ENCODE measurements at regions not wholly inside any gene's neighbourhood (a gene's known extent, or its start where the extent isn't known, plus 50 kb on each side); places are given as distances from the start of the nearest gene placed in this dataset.

DNA sequence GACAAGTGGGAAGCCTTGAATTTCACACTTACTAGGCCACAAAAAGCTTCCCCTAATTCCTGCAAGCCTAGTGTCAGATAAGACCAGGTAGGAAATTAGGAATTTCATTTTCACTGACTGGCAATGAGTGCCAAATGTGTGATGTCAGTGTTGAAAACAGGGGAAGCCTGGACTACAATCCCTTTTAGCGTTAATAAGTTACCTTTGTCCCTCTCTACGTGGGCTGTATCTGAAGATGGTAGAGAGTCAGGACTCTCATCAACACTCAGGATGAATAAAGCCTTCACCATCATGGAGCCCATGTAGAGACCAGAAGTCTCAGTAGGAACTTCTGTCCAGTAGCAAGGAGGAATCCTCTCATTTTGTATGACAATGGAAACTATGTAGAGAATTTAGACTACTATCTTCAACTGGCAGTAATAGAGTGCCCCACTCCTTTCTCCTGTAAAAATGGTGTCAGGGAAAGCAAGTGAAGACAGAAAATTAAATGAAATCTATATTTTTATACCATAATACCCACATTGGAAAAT, 324.1 kb upstream of the KLHL1 start:
- TF ChIP-seq, protein P1, sequence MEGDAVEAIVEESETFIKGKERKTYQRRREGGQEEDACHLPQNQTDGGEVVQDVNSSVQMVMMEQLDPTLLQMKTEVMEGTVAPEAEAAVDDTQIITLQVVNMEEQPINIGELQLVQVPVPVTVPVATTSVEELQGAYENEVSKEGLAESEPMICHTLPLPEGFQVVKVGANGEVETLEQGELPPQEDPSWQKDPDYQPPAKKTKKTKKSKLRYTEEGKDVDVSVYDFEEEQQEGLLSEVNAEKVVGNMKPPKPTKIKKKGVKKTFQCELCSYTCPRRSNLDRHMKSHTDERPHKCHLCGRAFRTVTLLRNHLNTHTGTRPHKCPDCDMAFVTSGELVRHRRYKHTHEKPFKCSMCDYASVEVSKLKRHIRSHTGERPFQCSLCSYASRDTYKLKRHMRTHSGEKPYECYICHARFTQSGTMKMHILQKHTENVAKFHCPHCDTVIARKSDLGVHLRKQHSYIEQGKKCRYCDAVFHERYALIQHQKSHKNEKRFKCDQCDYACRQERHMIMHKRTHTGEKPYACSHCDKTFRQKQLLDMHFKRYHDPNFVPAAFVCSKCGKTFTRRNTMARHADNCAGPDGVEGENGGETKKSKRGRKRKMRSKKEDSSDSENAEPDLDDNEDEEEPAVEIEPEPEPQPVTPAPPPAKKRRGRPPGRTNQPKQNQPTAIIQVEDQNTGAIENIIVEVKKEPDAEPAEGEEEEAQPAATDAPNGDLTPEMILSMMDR (IDR thresholded peaks at IDR 0.05; ENCODE audit: low read depth, low read length): no peak
- TF ChIP-seq POLR2A (IDR thresholded peaks at IDR 0.05; ENCODE audit: extremely low read depth, insufficient read length): no peak
- TF ChIP-seq, protein P2, sequence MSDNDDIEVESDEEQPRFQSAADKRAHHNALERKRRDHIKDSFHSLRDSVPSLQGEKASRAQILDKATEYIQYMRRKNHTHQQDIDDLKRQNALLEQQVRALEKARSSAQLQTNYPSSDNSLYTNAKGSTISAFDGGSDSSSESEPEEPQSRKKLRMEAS (IDR thresholded peaks at IDR 0.05; ENCODE audit: low read depth, low read length): no peak
- TF ChIP-seq MYC (IDR thresholded peaks at IDR 0.05; ENCODE audit: low read depth, low read length): no peak

Measured in NB4 (cell line).